ENCODE measurements at regions not wholly inside any gene's neighbourhood (a gene's known extent, or its start where the extent isn't known, plus 50 kb on each side); places are given as distances from the start of the nearest gene placed in this dataset.
A peak's percentile ranks its signal among the peaks of the same experiment; 100 is the strongest.
"Not testable (repeated sequence)": the region's sequence is repeated elsewhere in the genome, so short reads cannot be mapped to it uniquely, and the experiment has no call there.

- FAIRE-seq, result no peak
Measured at GRCh38 chr2:234898534-234899053, 53.2 kb upstream of the SH3BP4 start.

GRCh38 chr2:234888442-234888841, 63.4 kb upstream of the SH3BP4 start:
- FAIRE-seq, result not testable (repeated sequence)

- no peak for FAIRE-seq
Measured at GRCh38 chr2:234887195-234887594, 64.6 kb upstream of the SH3BP4 start.

GRCh38 chr2:234885886-234886285, 65.9 kb upstream of the SH3BP4 start:
- no peak for FAIRE-seq

GRCh38 chr2:234885118-234885517, 66.7 kb upstream of the SH3BP4 start:
- FAIRE-seq, result no peak

GRCh38 chr2:234884591-234884990, 67.2 kb upstream of the SH3BP4 start:
- no peak for FAIRE-seq

GRCh38 chr2:234881413-234882241, 70.2 kb upstream of the SH3BP4 start:
- peak; percentile 98 for FAIRE-seq

GRCh38 chr2:234880551-234881211, 71.1 kb upstream of the SH3BP4 start:
- no peak for FAIRE-seq

GRCh38 chr2:234879671-234880455, 72.0 kb upstream of the SH3BP4 start:
- no peak for FAIRE-seq

GRCh38 chr2:234876621-234877020, 75.2 kb upstream of the SH3BP4 start:
- FAIRE-seq, result not testable (repeated sequence)

- no peak for FAIRE-seq
Measured at GRCh38 chr2:234874347-234875046, 77.3 kb upstream of the SH3BP4 start.

GRCh38 chr2:234873828-234874173, 78.0 kb upstream of the SH3BP4 start:
- no peak for FAIRE-seq

GRCh38 chr2:234873103-234873827, 78.6 kb upstream of the SH3BP4 start:
- FAIRE-seq, result no peak

GRCh38 chr2:234869969-234870368, 81.8 kb upstream of the SH3BP4 start:
- no peak for FAIRE-seq

- FAIRE-seq, result no peak
Measured at GRCh38 chr2:234869164-234869563, 82.7 kb upstream of the SH3BP4 start.

- FAIRE-seq, result no peak
Measured at GRCh38 chr2:234867882-234868285, 83.9 kb upstream of the SH3BP4 start.

GRCh38 chr2:234865586-234865985, 86.2 kb upstream of the SH3BP4 start:
- FAIRE-seq, result no peak

- FAIRE-seq, result no peak
Measured at GRCh38 chr2:234865040-234865439, 86.8 kb upstream of the SH3BP4 start.

GRCh38 chr2:234864506-234864905, 87.3 kb upstream of the SH3BP4 start:
- FAIRE-seq, result no peak

- no peak for FAIRE-seq
Measured at GRCh38 chr2:234863043-234863934, 88.5 kb upstream of the SH3BP4 start.

Data from G401.6 (cell line).